ENCODE measurements at regions not wholly inside any gene's neighbourhood (a gene's known extent, or its start where the extent isn't known, plus 50 kb on each side); places are given as distances from the start of the nearest gene placed in this dataset.

DNA sequence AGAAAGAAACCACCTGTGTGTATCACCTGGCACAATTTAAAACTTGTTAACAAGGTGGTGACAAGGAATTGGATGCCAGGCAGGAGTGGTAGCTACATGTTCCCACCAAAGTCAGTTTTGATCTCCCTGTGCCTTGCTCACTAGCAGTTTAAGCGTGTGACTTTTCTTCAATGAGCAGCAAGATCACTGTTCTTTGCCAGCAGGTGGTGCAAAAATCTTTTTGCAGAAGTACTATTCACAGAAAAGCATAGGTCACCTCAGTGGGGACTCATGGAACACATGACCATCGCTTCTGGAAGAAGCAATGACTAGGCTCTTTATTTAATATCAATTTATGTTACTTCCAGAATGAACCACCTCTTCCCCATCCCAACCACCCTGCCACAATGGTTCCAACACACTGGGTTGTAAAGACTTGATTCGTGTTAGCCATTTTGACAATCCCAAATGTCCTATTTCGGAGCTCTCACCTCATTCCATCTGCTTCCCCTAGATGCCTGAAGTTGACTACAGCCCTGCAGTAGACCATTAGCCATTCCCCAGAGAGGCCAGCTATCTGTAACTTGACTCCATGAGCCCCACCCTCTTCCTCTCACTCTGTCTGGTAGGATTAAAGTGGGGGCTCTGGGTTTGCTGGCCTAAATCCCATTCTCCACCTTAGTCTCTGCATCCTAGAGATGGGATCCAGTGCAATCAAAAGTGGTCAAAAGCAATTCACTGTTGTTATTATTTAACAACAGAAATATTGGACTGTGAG is 59.1 kb upstream of the TNFRSF19 start:
- no peak overlapping the region for H3K27ac ChIP-seq (replicated peaks)
- peak in 1 of 2 experiments; percentile 44 for DNase-seq (ENCODE audit: low read depth in 1 of 2, low spot score in 1 of 2)

DNA sequence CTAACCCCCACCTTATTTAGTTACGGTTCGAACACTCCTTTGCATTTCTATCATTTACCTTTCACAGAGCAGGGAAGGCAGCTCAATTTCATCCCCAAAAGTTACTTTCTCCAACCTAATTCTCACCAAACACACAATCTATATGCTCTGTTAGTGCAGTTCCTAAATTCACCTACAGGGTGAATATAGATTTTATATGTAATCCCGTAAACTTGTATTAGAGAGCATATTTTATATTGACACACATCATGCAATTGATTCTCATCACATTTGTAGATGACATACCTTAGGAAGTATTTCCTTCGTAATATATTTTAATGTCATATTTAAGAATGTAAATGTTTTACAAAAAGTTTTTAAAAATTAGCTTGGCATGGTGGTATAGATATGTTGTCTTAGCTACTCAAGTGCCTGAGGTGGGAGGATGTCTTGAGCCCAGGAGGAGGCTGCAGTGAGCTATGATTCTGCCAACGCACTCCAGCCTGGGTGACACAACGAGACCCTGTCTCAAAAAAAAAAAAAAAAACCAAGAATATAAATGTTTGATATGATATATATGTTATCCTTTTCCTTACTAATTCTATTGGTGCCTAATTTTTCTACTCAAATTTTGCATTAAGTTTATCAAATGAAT is 57.3 kb upstream of the TNFRSF19 start:
- H3K4me3 ChIP-seq (replicated peaks; ENCODE audit: insufficient read depth, low read length), result no peak overlapping the region
- no peaks in the 10 kb centered on the region for H3K27me3 ChIP-seq (ENCODE audit: insufficient read depth, poor library complexity, severe bottlenecking)
- no peak for DNase-seq (ENCODE audit: low read depth in 1 of 2, low spot score in 1 of 2)
- H3K27ac ChIP-seq (replicated peaks), result no peak overlapping the region
- no peak for TF ChIP-seq SPI1 (IDR thresholded peaks at IDR 0.05; ENCODE audit: borderline replicate concordance, low read depth)

More for the DNA sequence above, 59.1 kb upstream of the TNFRSF19 start:
- TF ChIP-seq GABPA (IDR thresholded peaks at IDR 0.05; ENCODE audit: low read depth), result no peak
- TF ChIP-seq, protein P1, sequence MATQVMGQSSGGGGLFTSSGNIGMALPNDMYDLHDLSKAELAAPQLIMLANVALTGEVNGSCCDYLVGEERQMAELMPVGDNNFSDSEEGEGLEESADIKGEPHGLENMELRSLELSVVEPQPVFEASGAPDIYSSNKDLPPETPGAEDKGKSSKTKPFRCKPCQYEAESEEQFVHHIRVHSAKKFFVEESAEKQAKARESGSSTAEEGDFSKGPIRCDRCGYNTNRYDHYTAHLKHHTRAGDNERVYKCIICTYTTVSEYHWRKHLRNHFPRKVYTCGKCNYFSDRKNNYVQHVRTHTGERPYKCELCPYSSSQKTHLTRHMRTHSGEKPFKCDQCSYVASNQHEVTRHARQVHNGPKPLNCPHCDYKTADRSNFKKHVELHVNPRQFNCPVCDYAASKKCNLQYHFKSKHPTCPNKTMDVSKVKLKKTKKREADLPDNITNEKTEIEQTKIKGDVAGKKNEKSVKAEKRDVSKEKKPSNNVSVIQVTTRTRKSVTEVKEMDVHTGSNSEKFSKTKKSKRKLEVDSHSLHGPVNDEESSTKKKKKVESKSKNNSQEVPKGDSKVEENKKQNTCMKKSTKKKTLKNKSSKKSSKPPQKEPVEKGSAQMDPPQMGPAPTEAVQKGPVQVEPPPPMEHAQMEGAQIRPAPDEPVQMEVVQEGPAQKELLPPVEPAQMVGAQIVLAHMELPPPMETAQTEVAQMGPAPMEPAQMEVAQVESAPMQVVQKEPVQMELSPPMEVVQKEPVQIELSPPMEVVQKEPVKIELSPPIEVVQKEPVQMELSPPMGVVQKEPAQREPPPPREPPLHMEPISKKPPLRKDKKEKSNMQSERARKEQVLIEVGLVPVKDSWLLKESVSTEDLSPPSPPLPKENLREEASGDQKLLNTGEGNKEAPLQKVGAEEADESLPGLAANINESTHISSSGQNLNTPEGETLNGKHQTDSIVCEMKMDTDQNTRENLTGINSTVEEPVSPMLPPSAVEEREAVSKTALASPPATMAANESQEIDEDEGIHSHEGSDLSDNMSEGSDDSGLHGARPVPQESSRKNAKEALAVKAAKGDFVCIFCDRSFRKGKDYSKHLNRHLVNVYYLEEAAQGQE (IDR thresholded peaks at IDR 0.05; ENCODE audit: insufficient replicate concordance, low read depth), result no peak
- no peak; the same call in 1 of the 2 replicates for TF ChIP-seq SPI1 (IDR thresholded peaks at IDR 0.05; ENCODE audit: borderline replicate concordance, low read depth)
- TF ChIP-seq, protein P2, sequence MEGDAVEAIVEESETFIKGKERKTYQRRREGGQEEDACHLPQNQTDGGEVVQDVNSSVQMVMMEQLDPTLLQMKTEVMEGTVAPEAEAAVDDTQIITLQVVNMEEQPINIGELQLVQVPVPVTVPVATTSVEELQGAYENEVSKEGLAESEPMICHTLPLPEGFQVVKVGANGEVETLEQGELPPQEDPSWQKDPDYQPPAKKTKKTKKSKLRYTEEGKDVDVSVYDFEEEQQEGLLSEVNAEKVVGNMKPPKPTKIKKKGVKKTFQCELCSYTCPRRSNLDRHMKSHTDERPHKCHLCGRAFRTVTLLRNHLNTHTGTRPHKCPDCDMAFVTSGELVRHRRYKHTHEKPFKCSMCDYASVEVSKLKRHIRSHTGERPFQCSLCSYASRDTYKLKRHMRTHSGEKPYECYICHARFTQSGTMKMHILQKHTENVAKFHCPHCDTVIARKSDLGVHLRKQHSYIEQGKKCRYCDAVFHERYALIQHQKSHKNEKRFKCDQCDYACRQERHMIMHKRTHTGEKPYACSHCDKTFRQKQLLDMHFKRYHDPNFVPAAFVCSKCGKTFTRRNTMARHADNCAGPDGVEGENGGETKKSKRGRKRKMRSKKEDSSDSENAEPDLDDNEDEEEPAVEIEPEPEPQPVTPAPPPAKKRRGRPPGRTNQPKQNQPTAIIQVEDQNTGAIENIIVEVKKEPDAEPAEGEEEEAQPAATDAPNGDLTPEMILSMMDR (IDR thresholded peaks at IDR 0.05; ENCODE audit: insufficient read depth, low read length), result no peak
- Histone ChIP-seq H3K27me3 (ENCODE audit: insufficient read depth, poor library complexity, severe bottlenecking) (no peaks in the 10 kb centered on the region), H3K4me3 (replicated peaks; ENCODE audit: insufficient read depth, low read length) (no peak overlapping the region)

GRCh38 chr13:23513455-23513854 is 56.8 kb upstream of the TNFRSF19 start:
- TF ChIP-seq, protein P1 (IDR thresholded peaks at IDR 0.05; ENCODE audit: insufficient replicate concordance, low read depth), result no peak
- TF ChIP-seq GABPA (IDR thresholded peaks at IDR 0.05; ENCODE audit: low read depth) (no peak), SPI1 (IDR thresholded peaks at IDR 0.05; ENCODE audit: borderline replicate concordance, low read depth) (no peak), POLR2AphosphoS5 (IDR thresholded peaks at IDR 0.05; ENCODE audit: low read depth) (no peak)
- TF ChIP-seq, protein P2 (IDR thresholded peaks at IDR 0.05; ENCODE audit: insufficient read depth, low read length), result no peak

DNA sequence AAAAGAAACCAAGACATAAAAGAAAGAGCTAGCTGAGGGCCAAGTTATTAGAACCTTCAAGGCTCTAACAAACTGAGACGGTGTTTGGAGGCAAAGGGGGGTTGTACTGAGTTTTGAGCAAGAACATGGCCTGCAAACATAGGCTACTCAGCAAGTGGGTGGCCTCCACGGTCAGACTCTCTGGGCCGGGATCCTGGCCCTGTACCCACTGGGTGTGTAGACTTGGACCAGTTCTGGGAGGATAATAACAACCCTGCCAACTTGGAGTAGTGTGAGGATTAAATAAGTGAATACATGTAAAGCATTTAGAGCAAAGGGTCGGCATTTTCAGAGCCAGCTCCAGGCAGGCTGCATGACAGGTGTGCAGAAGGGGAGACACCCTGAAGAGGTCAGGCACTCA is 56.1 kb upstream of the TNFRSF19 start:
- H3K27ac ChIP-seq (replicated peaks), result no peak overlapping the region
- H3K4me3 ChIP-seq (replicated peaks; ENCODE audit: insufficient read depth, low read length), result no peak overlapping the region
- no peaks in the 10 kb centered on the region for H3K27me3 ChIP-seq (ENCODE audit: insufficient read depth, poor library complexity, severe bottlenecking)
- DNase-seq (ENCODE audit: low read depth in 1 of 2, low spot score in 1 of 2), result no peak
- TF ChIP-seq POLR2AphosphoS5 (IDR thresholded peaks at IDR 0.05; ENCODE audit: low read depth) (no peak), GABPA (IDR thresholded peaks at IDR 0.05; ENCODE audit: low read depth) (no peak), SPI1 (IDR thresholded peaks at IDR 0.05; ENCODE audit: borderline replicate concordance, low read depth) (no peak)
- TF ChIP-seq, protein P2 (IDR thresholded peaks at IDR 0.05; ENCODE audit: insufficient read depth, low read length), result no peak
- TF ChIP-seq, protein P1 (IDR thresholded peaks at IDR 0.05; ENCODE audit: insufficient replicate concordance, low read depth), result no peak

More at GRCh38 chr13:23513455-23513854, 56.8 kb upstream of the TNFRSF19 start:
- Histone ChIP-seq H3K27ac (replicated peaks) (no peak overlapping the region), H3K4me3 (replicated peaks; ENCODE audit: insufficient read depth, low read length) (no peak overlapping the region), H3K27me3 (ENCODE audit: insufficient read depth, poor library complexity, severe bottlenecking) (no peaks in the 10 kb centered on the region)
- DNase-seq (ENCODE audit: low read depth in 1 of 2, low spot score in 1 of 2), result no peak
